Gastroesophageal sphincter (tissue), 3 donors: ENCODE measurements at regions not wholly inside any gene's neighbourhood (a gene's known extent, or its start where the extent isn't known, plus 50 kb on each side); places are given as distances from the start of the nearest gene placed in this dataset.

ENCODE experiments used
- CTCF ChIP-seq, 4 experiments: fragments of 200-600 bp in 2 of 4; fragments of 450-650 bp in 2 of 4; sonication (generic) in 1 of 4; IDR thresholded peaks; one replicate each; pipeline ENCODE4 v1.5.1; 2017 to 2019; ENCODE audit warnings: antibody characterized with exemption in 4 of 4, mild to moderate bottlenecking in 2 of 4, moderate library complexity in 2 of 4
- EP300 ChIP-seq: sonication (generic); formaldehyde crosslinking; IDR thresholded peaks from one replicate; pipeline ENCODE4 v1.6.1; 2017; ENCODE audit warnings: antibody characterized with exemption, mild to moderate bottlenecking
- POLR2A ChIP-seq, 2 donors: fragments of 450-650 bp; IDR thresholded peaks; one replicate each; pipeline ENCODE4 v1.6.1; 2017; ENCODE audit warnings: antibody characterized with exemption in 2 of 2, mild to moderate bottlenecking in 2 of 2, moderate library complexity in 1 of 2
- POLR2AphosphoS5 ChIP-seq: sonication (generic); formaldehyde crosslinking; IDR thresholded peaks from one replicate; pipeline ENCODE4 v1.6.1; 2017; ENCODE audit warnings: antibody characterized with exemption

GRCh38 chr5:104237586-104237985 lies 675.0 kb upstream of the NUDT12 start:
- TF ChIP-seq POLR2A (IDR thresholded peaks at IDR 0.05): no peak
- TF ChIP-seq CTCF (IDR thresholded peaks at IDR 0.05): no peak
- TF ChIP-seq POLR2AphosphoS5: no peak
- no peak for TF ChIP-seq EP300
